ENCODE measurements at regions not wholly inside any gene's neighbourhood (a gene's known extent, or its start where the extent isn't known, plus 50 kb on each side); places are given as distances from the start of the nearest gene placed in this dataset.
"Not testable (repeated sequence)": the region's sequence is repeated elsewhere in the genome, so short reads cannot be mapped to it uniquely, and the experiment has no call there.

DNA sequence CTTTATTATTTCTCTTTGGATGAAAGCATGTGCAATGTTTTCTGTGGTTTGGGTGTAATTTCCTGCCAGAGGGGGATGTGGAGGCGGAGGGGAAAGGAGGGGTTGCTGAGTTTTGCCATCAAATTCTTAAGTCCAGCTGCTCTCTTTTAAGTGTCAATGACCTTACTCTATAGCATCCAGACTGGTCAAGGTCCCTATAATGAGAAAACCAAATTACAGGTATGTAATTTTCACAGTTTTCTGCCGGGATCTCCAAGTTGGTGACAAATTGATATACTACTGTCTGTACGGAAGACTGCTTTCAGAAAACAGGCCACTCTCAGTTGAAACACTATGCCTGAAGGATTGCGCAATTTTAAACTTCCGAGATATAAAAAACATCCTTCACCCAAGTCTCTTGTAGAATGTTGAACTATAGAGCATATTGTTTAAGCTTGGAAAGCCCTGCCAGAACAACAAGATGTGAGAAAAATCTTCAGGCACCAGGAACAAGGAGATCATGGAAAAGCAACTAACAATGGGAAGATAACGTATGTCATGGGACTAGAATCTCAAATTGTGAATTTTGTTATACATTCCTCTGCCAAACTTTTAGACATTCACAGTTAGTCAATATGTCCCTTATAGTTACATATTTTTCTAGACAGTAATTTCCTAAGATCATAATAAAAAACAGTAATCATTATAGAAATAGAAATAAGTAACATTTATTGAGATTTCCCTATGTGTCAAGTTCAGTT, 300.7 kb upstream of the SATB1 start:
- DNase-seq: no peak

DNA sequence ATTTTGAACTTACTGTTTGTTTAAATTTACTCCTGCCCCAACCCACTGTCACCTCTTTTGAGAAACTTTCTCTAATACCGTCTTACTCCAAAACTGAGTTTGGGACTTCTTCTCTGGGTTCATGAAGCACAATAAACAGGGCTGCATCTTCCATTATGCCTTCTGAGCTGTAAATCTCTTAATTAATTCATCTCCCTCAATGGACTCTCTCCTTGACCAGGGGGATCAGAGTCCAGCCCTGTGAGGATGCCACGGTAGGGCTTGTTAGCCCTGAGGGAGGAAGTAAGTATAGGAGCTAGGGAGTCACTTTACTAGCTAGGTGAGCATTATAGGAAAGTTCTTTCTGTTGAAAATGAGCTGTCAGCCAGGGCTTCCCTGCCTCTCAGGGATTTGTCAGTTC, 299.3 kb upstream of the SATB1 start:
- DNase-seq: no peak

DNA sequence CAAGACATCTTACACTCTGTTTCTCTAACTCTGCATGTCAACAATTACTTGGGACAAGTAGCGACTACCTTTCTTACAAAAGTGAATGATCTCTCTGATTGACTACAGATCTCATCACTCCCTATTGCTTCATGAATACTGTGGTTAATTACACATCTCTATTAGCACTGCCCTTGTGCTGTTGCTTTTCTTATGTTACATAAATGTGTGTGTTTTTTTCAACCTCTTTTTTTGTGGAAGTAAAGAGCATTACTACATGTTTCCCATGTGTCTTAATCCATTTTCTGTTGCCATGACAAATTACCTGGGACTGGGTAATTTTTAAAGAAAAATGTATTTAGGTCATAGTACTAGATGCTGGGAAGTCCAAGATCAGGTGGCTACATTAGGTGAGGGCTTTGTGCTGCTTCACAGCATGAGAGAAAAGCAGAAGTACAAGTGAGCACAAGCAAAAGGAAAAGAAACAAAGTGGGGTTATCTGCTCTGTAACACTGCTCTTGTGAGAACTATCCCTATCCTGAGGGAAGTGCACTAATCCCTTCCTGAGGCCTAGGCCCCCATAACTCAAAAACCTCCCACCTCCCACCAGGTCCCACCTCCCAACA, 298.2 kb upstream of the SATB1 start:
- no peak for DNase-seq

DNA sequence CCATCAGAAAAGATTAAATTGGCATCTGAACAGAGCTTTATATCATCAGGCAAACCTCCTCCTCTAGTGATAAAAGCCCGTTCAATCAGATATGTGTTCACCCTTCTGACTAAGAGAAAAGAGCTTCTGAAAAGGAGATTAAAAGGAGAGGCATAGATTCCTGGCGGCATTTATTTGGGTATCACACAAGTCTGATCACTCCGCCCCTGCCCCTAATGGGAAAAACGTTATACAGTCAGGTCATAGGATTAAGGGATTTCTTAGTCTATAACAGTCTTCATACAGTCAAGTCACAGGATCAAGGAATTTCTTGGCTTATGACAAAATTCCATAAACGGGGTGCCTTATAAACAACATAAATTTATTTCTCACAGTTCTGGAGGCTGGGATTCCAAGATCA, 295.4 kb upstream of the SATB1 start:
- DNase-seq: no peak

DNA sequence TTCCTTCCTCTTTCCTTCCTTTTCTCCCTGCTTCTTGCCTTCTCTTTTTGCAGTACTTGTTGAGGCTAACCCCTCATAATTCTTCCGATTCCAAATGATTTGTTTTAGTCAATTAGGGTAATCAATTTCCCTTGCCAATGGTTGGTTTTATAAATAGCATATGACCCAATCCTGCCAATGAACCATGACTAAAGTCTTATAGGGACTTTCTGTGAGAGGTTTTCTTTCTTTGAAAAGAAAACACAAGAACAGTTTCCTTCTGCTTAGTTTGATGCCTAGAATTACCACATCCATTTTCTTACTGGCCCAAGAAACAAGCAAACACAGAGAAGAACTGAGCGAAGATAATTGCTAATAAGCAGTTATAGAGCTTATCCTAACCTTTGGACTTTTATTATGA, 292.5 kb upstream of the SATB1 start:
- DNase-seq: no peak

DNA sequence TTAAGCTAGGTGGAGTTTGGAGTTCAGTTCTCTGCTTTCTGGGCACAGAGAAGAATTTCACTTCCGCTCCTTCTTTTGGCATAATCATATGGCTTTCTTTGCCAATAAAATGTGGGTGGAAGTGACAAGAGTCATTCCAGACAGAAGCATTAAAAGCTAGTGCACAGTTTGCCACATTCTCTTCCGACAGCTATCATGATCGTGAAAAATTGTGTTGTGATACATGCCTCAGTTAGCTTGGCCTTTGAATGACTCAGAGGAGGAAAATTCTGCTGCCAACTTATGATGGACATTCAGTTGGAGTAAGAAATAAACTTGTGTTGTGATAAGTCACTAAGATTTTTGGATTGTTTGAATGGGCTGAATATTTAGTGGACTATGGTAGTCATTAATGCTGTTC, 291.7 kb upstream of the SATB1 start:
- DNase-seq: no peak

DNA sequence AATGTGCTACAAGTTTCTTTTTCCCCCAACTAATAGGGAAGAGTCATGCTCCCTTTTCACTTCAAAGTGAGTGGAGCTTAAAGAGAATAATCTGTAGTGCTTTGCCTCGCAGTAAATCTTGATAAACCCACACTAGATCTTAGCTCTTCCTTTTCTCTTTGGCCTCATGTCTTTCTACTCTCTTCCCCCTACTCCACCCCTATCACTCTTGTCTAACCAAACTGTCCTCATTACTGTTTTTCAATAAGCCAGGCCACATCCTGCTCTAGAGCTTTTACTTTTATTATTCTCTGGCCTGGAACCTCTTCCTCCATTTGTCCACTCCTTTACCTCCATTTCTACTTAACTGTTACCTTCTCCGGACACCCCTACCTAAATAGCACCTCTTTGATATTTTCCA, 291.0 kb upstream of the SATB1 start:
- DNase-seq: no peak

DNA sequence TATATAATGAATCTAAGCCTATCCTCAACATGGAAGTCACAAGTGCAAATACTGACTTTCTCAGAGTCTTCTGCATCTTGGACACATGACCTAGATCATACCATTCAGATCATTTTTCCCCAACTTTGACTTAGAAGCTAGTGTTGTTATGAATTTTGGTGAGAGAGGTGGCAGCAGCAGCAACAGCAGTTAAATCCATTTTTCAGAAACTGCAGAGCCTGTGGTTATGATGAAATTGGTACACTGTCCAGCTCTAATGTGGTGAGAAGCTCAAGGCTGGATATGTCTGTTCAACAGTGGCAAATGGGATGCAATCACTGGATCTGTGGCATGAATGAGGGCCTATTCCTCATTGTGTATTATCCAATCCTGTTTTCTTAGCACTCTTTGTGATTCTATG, 290.1 kb upstream of the SATB1 start:
- DNase-seq: no peak

DNA sequence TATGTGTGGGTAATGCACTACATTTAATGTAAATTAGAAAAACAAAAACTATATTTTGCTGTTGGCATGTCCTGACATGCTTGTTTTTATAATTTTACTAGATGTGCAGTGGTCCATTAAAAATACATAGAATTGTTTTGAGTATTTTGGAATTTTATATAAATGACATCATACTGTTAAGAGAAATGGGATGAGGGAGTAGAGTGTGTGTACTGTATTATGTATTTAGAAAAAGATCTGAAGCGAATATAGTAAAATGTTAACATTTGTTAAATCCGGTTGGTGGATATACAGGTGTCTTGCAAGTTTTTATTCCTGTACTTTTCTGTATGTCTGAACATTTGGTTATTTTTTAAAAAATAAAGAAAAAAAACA, 288.4 kb upstream of the SATB1 start:
- DNase-seq: no peak

DNA sequence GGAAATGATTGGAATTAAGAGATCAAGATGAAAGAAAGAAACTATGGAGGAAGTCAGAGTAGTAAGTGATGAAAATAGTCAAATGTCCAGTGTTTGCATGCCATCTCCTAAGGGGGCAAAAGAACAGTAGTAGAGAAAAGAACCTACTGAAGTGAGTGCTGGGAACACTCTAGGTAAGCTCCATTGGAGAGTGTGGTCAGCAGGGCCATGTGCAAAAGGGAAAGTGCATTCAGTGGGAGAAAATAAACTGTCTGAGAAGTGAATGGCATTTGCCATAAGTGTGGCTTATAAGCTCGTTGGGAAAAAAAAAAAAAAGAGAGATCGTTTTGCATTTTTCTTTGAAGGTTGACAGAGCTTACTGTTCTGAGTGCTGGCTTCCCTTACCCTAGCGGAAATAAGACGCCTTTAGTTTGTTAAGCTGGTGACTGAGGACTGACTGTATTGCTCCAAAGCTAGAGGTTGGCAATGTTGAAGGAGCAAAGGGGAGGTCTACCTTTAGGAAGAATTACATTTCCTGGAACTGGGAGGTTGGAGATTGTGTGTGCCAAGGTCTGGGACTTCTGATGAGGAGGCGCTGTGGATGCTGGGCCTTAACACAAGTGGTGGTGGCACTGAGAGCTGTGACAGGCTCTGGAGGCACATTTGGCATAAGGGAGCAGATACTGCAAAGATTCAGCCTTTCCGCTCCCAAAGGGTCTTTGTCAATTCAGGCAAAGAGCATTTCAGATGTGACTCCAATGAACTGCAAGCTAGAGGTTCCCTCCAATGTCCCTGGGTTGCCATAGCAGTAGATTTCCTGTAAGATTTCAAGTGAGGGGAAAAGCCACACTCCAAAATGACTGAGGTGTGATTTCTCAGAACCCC, 287.8 kb upstream of the SATB1 start:
- no peak for DNase-seq

DNA sequence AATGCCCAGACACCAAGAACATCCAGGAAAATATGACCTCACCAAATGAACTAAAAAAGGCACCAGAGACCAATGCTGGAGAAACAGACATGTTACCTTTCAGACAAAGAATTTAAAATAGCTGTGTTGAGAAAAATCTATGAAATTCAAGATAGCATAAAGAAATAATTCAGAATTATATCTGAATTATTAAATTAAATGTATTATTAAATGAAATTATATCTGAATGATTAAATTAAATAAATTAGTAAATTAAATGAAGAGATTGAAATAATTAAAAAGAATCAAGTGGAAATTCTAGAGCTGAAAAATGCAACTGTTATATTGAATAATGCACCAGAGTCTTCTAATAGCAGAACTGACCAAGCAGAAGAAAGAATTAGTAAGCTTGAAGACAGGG, 279.2 kb upstream of the SATB1 start:
- no peak for DNase-seq

DNA sequence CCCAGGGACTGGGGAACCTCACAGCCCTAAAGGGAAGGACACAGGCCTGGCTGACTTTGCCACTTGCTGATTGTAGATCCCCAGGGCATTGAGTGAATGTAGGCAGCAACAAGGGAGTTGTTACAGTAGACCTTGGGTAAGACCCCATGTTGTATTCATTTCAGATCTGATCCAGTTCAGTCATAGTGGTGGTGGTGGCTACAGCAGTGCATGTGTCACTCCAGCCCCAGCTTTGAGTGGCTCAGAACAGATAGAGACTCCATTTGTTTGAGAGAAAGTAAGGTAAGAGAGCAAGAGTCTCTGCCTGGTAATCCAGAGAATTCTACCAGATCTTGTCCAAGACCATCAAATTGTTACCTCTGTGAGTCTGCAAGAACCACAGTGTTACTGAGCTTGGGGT, 278.7 kb upstream of the SATB1 start:
- no peak for DNase-seq

DNA sequence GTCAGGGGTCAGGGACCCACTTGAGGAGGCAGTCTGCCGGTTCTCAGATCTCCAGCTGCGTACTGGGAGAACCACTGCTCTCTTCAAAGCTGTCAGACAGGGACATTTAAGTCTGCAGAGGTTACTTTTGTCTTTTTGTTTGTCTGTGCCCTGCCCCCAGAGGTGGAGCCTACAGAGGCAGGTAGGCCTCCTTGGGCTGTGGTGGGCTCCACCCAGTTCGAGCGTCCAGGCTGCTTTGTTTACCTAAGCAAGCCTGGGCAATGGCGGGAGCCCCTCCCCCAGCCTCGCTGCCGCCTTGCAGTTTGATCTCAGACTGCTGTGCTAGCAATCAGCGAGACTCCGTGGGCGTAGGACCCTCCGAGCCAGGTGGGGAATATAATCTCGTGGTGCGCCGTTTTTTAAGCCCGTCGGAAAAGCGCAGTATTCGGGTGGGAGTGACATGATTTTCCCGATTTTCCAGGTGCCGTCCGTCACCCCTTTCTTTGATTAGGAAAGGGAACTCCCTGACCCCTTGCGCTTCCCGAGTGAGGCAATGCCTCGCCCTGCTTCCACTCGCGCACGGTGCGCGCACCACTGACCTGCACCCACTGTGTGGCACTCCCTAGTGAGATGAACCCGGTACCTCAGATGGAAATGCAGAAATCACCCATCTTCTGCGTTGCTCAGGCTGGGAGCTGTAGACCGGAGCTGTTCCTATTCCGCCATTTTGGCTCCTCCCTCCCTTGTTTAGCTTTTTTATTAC, 268.6 kb upstream of the SATB1 start:
- DNase-seq: not testable (repeated sequence)

DNA sequence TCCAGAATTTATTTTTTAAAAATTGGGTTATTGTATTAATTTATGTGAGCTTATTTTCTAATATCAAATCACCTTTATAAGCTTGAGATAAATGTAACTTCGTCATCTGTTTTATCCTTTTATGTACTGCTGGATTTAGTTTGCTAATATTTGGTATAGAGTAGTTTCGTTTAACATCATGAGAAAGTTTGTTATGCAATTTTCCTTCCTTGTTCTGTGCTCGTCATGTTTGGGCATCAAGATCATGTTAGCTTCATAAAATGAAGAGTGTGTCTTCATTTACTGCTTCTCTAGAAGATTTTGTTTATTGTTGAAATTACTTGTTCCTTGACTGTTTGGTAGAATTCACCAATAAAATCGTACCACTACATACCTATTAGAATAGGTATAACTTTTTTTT, 262.1 kb upstream of the SATB1 start:
- DNase-seq: no peak

DNA sequence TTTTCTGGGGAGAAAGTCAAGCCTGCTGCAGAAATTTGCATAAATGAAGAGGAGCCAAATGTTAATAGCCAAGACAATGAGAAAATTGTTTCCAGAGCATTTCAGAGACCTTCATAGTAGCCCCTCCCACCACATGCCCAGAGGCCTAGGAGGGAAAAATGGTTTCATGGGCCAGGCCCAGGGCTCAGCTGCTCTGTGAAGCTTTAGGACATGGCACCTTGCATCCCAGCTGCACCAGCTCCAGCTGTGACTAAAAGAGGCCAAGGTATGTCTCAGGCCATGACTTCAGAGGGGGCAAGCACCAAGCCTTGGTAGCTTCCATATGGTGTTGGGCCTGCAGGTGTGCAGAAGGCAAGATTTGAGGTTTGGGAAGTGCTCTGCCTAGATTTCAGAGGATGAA, 258.8 kb upstream of the SATB1 start:
- no peak for DNase-seq

DNA sequence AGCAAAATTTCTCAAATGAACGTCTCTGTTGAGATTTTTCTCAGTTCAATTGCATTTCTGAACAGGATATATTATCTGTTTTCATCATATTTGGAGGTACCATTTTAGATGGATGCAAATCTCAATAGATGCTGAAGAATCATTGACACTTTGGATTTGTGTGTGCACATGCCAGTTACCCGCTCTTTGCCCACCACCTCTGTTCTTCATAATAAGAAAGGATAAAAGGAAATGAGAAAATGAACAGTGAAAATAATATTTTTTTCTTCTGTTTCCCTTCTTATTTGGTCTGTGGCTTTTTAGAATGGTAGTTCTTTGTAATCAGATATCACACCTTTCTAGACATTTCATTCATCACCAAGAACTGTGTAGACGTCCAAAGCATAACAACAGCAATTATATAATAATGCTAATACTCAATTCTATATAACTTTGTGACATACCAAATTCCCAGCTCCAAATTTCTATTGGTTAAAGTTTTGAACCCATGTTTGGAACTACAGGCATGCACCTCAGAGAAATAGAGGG, 256.7 kb upstream of the SATB1 start:
- DNase-seq: no peak

DNA sequence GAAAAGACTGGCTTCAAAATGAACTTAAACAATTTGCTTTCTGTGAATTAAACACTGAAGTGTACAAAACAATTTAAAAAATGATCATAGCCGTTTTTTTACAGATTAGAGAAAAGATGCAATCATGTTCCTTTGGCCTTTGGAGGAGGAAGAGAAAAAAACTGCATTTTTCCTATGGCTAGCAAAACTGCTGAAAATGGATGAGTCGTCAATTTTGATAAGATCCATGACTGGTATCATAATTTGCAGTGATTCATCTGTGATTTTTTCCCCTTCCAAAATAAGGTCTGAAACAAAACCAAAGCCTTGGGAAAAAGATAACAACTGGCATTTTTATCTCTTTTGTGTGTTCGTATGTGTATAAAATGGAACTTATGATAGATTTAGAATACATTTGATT, 255.6 kb upstream of the SATB1 start:
- no peak for DNase-seq

DNA sequence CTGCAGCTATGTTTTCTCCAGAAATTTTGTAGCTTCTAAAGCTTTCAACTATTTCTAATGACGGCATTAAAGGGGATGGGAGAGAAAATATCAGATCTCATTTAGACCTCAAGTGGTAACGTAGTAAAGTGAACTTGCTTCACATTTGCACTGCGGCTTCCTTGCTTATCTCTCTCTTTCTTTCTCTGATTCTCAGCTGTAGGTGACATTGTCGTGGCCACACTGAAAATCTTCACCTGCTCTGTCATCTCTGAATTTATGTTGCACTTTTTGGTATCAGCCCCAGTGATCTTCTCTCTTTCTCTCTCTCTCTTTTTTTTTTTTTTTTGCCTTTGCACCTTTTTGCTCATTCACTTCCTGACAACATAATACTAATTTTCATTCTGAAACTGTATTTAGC, 254.1 kb upstream of the SATB1 start:
- DNase-seq: no peak

DNA sequence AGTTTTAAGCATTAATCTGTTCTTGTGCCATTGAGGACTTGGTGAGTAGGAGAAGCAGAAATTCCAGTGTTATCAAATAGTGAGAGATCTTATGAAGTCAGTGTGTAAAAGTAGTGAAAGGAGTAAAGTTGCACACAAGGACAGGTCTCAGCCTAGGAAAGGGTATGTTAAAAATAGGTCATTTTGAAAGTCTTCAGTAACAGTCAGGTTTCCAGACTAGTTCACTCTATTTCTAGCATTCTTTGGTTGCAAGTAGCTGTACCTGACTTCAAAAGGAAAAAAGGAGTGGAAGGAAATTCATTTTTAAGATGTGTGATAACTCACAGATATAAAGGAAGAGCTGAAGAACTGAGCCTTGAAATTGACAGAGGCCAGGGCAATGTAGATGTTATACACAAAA, 250.1 kb upstream of the SATB1 start:
- DNase-seq: no peak

DNA sequence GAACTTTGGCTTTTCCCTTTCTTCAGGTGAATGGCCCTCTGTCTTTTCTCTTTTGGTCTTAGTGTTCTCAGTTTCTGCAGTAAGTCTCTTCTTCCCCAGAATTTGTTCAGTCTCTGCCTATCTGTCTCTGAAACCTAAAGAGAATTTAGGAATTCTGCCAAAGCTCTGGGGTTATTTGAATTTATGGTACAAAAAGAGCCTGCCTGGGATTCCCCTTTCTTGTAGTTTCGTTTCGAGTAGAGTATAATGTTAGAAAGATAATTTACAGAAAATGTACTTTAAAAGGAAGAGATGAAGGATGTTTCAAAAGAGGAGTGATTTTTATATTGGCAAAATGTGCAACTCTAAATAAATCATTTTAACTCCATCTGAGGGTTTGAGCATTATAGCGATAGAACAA, 247.4 kb upstream of the SATB1 start:
- no peak for DNase-seq

DNA sequence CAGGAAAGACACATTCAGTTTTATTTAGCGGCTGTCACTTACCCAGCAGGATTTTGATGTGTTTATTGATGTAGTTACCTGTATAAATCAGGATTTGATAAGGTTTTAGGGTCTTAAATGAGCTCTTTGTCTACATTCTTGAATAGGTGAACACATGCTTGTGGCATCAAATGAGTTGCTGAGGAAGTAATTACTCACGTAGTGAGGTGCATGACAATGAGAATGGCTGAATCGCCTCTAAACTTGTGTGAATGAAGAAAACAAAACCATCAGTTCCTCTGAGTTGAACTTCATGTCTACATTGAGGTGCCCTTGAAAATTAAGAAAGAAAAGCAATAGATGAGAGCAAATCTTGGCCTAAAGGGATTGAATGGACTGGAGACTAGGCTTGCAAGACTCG, 245.6 kb upstream of the SATB1 start:
- DNase-seq: no peak

DNA sequence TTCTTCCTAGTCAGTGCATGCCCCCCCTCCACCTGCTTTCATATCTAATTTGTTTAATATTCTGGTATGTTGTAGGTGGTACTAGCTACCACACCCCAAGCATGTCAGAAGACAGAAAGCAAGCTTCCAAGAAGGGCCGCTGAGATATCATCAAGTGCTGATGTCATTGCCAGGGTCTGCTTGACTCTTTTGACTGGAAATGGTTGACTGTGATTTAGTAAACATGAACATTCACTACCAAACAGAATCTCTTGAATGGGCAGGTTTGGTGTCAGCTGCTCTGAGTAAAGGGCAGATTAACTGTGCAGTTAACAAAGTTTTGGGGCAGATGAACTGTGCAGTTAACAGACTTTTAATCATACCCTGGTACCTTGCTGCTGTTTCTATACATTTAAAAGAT, 244.2 kb upstream of the SATB1 start:
- no peak for DNase-seq

DNA sequence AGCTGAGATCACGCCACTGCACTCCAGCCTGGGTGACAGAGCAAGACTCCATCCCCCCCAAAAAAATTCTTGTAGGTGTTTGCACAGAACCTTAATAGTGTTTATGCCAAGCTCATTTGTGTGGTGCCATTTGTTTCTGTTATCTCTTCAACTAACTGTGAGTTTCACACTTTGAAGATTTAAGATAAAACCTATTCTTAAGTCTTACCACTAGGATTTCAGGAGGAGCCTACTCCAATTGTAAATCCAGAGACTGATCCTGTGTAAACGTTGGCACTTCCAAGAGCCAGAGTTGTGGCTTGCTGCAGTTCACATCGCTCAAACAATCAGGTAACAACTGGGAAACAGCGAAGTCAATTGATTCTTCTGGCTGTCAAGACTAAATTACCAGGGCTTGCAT, 242.4 kb upstream of the SATB1 start:
- no peak for DNase-seq
